GM12875 (cell line): ENCODE measurements at regions not wholly inside any gene's neighbourhood (a gene's known extent, or its start where the extent isn't known, plus 50 kb on each side); places are given as distances from the start of the nearest gene placed in this dataset.
"Not testable (repeated sequence)": the region's sequence is repeated elsewhere in the genome, so short reads cannot be mapped to it uniquely, and the experiment has no call there.

ENCODE experiments used
- H3K4me3 ChIP-seq: one replicate; pipeline ENCODE4 v1.5.1; 2011; ENCODE audit warnings: low read depth, low read length, control low read depth
- TF ChIP-seq, protein P1 (sequence below): IDR thresholded peaks from 2 replicates; pipeline ENCODE4 v1.5.1; 2011; ENCODE audit warnings: low read depth, mild to moderate bottlenecking, control low read depth, inconsistent platforms, low read length, moderate library complexity, borderline replicate concordance; ENCODE audit not compliant: insufficient read depth

DNA sequence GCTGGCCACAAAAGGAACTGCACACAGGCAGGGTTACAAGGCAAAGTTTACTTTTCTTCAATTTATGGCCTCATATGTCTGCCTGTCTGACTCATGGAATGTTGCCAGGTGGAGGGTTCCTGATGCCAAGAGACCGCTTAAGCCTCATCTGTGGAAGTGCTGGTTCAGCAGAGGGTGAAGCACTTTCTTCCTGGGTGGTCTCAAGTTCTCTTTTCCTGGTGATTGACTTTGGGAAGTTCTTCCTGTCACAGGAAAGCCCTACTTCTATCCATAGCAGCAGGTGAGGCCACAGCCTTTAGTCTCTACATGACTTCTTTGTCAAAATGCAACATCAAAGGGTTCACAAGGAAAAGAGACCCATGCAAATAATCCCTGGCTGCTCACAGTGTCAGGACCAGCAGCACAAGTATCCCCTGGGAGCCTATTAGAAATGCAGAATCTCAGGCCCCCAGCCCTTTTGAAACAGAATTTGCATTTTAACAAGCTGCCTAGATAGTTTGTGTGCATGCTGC lies 81.4 kb upstream of the IGFBP7 start:
- no peak overlapping the region for H3K4me3 ChIP-seq
- TF ChIP-seq, protein P1, sequence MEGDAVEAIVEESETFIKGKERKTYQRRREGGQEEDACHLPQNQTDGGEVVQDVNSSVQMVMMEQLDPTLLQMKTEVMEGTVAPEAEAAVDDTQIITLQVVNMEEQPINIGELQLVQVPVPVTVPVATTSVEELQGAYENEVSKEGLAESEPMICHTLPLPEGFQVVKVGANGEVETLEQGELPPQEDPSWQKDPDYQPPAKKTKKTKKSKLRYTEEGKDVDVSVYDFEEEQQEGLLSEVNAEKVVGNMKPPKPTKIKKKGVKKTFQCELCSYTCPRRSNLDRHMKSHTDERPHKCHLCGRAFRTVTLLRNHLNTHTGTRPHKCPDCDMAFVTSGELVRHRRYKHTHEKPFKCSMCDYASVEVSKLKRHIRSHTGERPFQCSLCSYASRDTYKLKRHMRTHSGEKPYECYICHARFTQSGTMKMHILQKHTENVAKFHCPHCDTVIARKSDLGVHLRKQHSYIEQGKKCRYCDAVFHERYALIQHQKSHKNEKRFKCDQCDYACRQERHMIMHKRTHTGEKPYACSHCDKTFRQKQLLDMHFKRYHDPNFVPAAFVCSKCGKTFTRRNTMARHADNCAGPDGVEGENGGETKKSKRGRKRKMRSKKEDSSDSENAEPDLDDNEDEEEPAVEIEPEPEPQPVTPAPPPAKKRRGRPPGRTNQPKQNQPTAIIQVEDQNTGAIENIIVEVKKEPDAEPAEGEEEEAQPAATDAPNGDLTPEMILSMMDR, result no peak

DNA sequence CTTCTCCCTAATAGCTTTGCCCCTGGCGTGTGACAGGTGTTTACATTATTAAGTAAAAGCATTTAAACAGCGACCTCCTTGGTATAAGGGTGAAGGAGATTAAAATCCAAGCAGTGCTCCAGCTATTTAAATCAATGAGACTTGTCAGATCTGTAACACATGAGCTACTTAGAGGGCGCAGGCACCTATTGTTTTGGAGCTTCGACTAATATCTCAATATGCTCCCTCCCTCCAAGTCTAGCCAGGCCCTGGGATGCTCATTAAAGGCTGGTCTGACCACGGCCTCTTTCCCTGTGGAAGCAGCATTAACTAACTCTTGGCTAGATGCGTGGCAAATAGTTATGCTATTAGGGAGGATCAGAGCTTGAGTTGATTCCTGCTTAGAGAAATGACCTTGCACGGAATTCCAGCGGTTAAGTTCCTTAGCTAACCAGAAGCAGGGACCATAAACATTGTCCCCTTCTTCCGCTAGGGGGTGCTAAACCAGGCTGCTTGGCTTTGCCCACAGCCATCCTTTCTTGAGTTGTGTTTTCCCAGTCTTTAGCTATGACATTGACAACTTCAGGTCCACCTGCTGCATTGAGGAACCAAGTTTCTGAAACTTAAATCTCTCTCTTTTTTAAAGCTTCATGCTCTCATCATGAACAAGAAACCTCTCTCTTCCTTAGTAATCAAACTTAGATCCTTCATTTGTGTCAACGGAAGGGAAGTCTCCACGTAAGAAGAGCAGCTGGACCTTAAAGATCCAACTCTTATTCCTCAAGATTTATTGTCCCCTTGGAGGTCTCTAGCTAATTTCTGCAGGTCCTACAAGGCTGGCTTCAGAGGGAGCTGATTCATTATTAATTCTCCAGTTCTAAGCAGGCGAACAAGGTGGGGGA lies 80.7 kb upstream of the IGFBP7 start:
- TF ChIP-seq, protein P1, result peak; percentile 88
- H3K4me3 ChIP-seq, result no peak overlapping the region

DNA sequence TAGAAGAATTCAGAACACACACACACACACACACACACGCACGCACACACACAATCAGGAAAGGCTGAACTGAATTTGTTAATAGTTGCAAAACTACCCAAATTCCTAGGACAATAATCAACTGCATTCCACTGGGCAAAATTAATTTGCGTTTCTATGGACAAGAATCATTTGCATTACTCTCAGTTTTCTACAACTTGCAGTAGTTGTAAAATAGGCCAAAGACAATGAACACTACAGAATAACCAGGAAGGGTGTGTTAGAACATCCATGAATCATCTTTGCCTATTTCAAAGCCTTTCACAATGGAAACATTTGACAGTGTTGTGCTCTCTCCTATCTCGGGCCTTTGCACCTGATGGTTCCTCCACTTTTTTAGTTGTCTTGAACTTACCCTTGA lies 77.1 kb upstream of the IGFBP7 start:
- no peak overlapping the region for H3K4me3 ChIP-seq
- TF ChIP-seq, protein P1, result no peak

DNA sequence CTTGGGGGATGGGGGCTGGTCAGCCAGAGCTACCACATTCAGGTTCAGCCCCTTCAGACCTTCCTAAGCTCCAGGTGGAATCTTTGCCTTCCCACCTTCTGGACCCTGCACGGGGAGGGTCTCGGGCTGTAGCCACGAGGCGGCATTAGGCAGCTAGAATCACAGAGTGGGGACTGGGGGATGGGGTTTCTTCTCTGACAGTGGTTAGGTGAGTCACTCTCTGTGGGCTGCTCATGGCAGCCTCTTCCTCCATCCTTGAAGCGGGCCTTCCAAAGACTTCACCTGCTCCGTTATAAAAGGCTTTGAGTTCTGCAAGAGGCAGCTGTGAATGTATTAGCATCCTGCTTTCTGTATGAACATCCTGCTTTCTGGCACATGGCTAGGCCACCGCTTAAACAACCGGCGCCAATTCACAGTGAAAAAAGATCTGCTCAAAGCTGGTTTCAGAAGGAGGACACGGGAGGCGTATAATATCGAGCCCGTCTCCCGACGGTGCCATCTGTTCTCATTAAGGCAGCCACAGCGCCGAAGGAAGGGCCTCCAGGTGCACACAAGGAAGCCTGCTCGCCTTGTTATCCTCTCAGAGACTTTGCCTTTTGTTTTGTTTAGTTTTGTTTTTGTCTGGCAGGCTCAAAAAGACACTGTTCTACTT lies 74.3 kb upstream of the IGFBP7 start:
- TF ChIP-seq, protein P1, result no peak
- no peak overlapping the region for H3K4me3 ChIP-seq

DNA sequence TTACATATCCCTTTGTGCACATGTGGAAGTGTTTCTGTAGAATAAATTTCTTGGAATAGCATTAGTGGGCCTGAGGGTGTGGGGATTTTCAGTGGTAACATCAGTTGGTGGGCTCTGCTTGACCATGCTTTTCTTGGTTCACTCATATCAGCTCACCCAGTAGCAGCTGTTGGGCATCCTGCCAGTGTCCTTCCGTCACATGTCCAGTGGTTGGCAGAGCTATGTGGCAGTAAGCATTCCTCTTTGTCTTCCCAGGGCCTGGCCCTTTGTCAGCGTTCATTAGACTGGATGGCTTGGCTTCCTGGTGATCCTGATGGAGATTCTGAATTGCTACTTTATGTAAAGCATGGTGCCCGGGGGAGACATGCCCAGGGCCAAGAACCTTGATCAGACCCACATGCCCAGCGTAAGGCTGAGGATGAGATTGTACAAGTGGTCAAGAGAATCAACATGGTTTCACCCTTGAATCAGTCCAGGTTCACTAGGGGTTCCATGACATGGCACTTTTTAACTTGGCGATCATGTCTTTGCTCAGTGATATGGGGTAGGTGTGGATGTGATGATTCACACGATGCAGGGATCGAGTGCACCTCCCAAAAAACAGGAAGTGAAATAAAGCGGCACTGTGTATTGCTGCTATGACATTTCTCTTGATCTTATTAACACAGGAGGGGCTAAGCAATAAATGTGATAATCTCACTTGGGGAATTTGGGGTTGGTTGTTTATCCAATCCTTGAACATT lies 72.1 kb upstream of the IGFBP7 start:
- TF ChIP-seq, protein P1, result no peak
- H3K4me3 ChIP-seq, result no peak overlapping the region

DNA sequence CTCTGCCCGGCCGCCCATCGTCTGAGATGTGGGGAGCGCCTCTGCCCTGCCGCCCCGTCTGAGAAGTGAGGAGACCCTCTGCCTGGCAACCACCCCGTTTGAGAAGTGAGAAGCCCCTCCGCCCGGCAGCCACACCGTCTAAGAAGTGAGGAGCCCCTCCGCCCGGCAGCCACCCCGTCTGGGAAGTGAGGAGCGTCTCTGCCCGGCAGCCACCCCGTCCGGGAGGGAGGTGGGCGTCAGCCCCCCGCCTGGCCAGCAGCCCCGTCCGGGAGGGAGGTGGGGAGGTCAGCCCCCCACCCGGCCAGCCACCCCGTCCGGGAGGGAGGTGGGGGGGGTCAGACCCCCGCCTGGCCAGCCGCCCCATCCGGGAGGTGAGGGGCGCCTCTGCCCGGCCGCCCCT lies 63.0 kb upstream of the IGFBP7 start:
- not testable (repeated sequence) for H3K4me3 ChIP-seq

DNA sequence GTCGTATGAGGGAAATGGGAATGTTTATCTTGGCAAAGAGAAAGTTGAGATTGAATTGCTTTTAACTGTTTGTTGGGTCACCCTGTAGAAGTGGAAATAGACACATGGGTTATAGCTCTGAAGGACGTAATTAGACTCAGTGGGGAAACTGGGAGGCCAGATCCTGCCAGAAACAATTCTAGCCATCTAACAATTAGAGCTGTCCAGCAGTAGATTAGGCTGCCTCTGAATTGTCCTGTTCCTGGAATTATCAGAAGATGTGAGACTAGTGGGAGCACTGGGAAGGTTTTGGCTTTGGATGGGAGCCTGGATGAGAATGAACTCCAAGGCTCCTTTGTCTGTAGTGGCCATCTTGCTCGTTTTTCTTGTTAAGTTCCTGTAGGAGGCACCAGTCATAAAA lies 61.9 kb upstream of the IGFBP7 start:
- TF ChIP-seq, protein P1, result no peak
- no peak overlapping the region for H3K4me3 ChIP-seq
